HEK293 (cell line): ENCODE measurements at regions not wholly inside any gene's neighbourhood (a gene's known extent, or its start where the extent isn't known, plus 50 kb on each side); places are given as distances from the start of the nearest gene placed in this dataset.

ENCODE experiments used
- ATF2 ChIP-seq: fragments of 450-650 bp; formaldehyde crosslinking; IDR thresholded peaks from 2 replicates; pipeline ENCODE4 v1.5.1; 2016; ENCODE audit warnings: missing biosample characterization, missing genetic modification characterization, low read depth
- CTCF ChIP-seq: fragments of 450-650 bp; formaldehyde crosslinking; IDR thresholded peaks from 2 replicates; pipeline ENCODE4 v1.5.1; 2016; ENCODE audit warnings: missing biosample characterization, missing genetic modification characterization
- HOXD13 ChIP-seq: sonication (generic); formaldehyde crosslinking; IDR thresholded peaks from 2 replicates; pipeline ENCODE4 v1.8.0; 2022; ENCODE audit warnings: missing genetic modification reagents, borderline replicate concordance
- ZBTB17 ChIP-seq: fragments of 450-650 bp; formaldehyde crosslinking; IDR thresholded peaks from 2 replicates; pipeline ENCODE4 v1.5.1; 2016; ENCODE audit warnings: missing biosample characterization, missing genetic modification characterization
- ZBTB7A ChIP-seq: fragments of 450-650 bp; formaldehyde crosslinking; IDR thresholded peaks from 2 replicates; pipeline ENCODE4 v1.5.1; 2016; ENCODE audit warnings: low read depth, missing biosample characterization, missing genetic modification characterization
- ZFP3 ChIP-seq: fragments of 450-650 bp; formaldehyde crosslinking; IDR thresholded peaks from 2 replicates; pipeline ENCODE4 v1.5.1; 2016; ENCODE audit warnings: low read depth, missing biosample characterization, missing genetic modification characterization
- ZNF274 ChIP-seq, 2 experiments: fragments of 200-500 bp in 1 of 2; fragments of 450-650 bp in 1 of 2; sonication (Bioruptor generic) in 1 of 2; formaldehyde crosslinking in 1 of 2; IDR thresholded peaks; 2 replicates each; pipeline versions ENCODE4 v1.5.1 to v1.6.1; 2014 to 2016; ENCODE audit warnings: borderline replicate concordance in 1 of 2, inconsistent platforms in 1 of 2, low read length in 1 of 2, missing biosample characterization in 1 of 2, missing genetic modification characterization in 1 of 2
- ZNF449 ChIP-seq: fragments of 450-650 bp; formaldehyde crosslinking; IDR thresholded peaks from 2 replicates; pipeline ENCODE4 v1.5.1; 2017; ENCODE audit warnings: missing biosample characterization, mild to moderate bottlenecking, missing genetic modification characterization, moderate library complexity
- ZNF677 ChIP-seq: fragments of 450-650 bp; IDR thresholded peaks from 2 replicates; pipeline ENCODE4 v1.5.0; 2018; ENCODE audit warnings: missing biosample characterization, mild to moderate bottlenecking, missing genetic modification characterization, moderate library complexity
- ZNF76 ChIP-seq: fragments of 450-650 bp; formaldehyde crosslinking; IDR thresholded peaks from 2 replicates; pipeline ENCODE4; 2016; ENCODE audit warnings: low read depth, missing biosample characterization, missing genetic modification characterization, borderline replicate concordance
- ZNF777 ChIP-seq: fragments of 450-650 bp; formaldehyde crosslinking; IDR thresholded peaks from 2 replicates; pipeline ENCODE4 v1.5.1; 2017; ENCODE audit warnings: missing biosample characterization, missing genetic modification characterization, borderline replicate concordance

- TF ChIP-seq ZFP3 (tag by site-specific recombination) (no peak), ZNF449 (tag by site-specific recombination) (no peak), ZBTB17 (no peak), ZNF777 (tag by site-specific recombination) (no peak), ATF2 (no peak), ZNF677 (tag by site-specific recombination) (no peak), HOXD13 (CRISPR knock-in tag) (no peak), CTCF (no peak), ZNF274 (IDR thresholded peaks at IDR 0.05; ENCODE audit: low read length) (no peak), ZNF274 (tag by site-specific recombination; IDR thresholded peaks at IDR 0.05; ENCODE audit: borderline replicate concordance) (no peak), ZBTB7A (tag by site-specific recombination) (no peak), ZNF76 (tag by site-specific recombination) (no peak)
Measured at GRCh38 chr1:63101336-63101735, 221.0 kb upstream of the FOXD3 start.
